ENCODE measurements at regions not wholly inside any gene's neighbourhood (a gene's known extent, or its start where the extent isn't known, plus 50 kb on each side); places are given as distances from the start of the nearest gene placed in this dataset.

DNA sequence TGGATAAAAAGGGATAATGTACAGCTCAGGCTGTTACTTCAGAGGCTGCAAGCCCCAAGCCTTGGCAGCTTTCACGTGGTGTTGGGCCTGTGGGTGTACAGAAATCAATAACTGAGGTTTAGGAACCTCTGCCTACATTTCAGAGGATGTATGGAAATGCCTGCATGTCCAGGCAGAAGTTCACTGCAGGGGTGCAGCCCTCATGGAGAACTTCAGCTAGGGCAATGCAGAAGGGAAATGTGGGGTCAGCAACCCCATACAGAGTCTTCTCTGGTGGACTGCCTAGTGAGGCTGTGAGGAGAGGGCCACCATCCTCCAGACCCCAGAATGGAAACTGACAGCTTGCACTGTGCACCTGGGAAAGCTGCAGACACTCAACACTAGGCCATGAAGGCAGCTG lies 1350.3 kb downstream of the ROBO2 start:
- no peak for DNase-seq (ENCODE audit: insufficient read length, low spot score, missing footprints)
- no peaks in the 10 kb centered on the region for H4K20me1 ChIP-seq (ENCODE audit: insufficient read depth, low read length)
- H2AFZ ChIP-seq (ENCODE audit: low read length) = no peak overlapping the region
- no peak overlapping the region for H3K4me2 ChIP-seq (ENCODE audit: insufficient read depth, low read length)
- no peaks in the 10 kb centered on the region for H3K79me2 ChIP-seq (ENCODE audit: insufficient read depth, low read length)
- TF ChIP-seq, protein P1, sequence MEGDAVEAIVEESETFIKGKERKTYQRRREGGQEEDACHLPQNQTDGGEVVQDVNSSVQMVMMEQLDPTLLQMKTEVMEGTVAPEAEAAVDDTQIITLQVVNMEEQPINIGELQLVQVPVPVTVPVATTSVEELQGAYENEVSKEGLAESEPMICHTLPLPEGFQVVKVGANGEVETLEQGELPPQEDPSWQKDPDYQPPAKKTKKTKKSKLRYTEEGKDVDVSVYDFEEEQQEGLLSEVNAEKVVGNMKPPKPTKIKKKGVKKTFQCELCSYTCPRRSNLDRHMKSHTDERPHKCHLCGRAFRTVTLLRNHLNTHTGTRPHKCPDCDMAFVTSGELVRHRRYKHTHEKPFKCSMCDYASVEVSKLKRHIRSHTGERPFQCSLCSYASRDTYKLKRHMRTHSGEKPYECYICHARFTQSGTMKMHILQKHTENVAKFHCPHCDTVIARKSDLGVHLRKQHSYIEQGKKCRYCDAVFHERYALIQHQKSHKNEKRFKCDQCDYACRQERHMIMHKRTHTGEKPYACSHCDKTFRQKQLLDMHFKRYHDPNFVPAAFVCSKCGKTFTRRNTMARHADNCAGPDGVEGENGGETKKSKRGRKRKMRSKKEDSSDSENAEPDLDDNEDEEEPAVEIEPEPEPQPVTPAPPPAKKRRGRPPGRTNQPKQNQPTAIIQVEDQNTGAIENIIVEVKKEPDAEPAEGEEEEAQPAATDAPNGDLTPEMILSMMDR (IDR thresholded peaks at IDR 0.05; ENCODE audit: extremely low read depth, low read depth, low read length) = no peak
- H3K4me1 ChIP-seq (ENCODE audit: insufficient read depth, low read length) = no peaks in the 10 kb centered on the region
- no peaks in the 10 kb centered on the region for H3K36me3 ChIP-seq (ENCODE audit: insufficient read depth, low read length)
- H3K27ac ChIP-seq (ENCODE audit: low read depth, low read length) = no peak overlapping the region
- H3K9me3 ChIP-seq (ENCODE audit: low read depth, low read length) = no peaks in the 10 kb centered on the region
- no peak overlapping the region for H3K4me3 ChIP-seq (ENCODE audit: insufficient read depth, low read length)
- no peaks in the 10 kb centered on the region for H3K27me3 ChIP-seq (ENCODE audit: insufficient read depth, low read length)

DNA sequence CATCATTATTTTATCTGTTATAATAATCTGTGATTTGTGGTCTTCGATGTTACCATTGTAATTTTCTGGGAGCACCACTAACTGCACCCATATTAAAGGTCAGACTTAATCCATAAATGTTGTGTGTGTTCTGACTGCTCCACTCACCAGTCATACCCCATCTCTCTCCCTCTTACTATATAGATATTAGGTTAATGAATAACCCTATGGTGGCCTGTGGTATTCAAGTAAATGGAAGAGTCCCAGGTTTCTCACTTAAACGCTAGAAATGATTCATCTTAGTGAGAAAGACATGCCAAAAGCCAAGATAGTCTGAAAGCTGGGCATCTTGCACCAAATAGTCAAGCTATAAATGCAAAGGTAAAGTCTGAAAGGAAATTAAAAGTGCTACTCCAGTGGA lies 1358.5 kb downstream of the ROBO2 start:
- no peaks in the 10 kb centered on the region for H3K36me3 ChIP-seq (ENCODE audit: insufficient read depth, low read length)
- no peaks in the 10 kb centered on the region for H3K4me1 ChIP-seq (ENCODE audit: insufficient read depth, low read length)
- no peaks in the 10 kb centered on the region for H3K79me2 ChIP-seq (ENCODE audit: insufficient read depth, low read length)
- H3K4me3 ChIP-seq (ENCODE audit: insufficient read depth, low read length) = no peak overlapping the region
- H3K27ac ChIP-seq (ENCODE audit: low read depth, low read length) = no peak overlapping the region
- no peaks in the 10 kb centered on the region for H3K27me3 ChIP-seq (ENCODE audit: insufficient read depth, low read length)
- no peak overlapping the region for H2AFZ ChIP-seq (ENCODE audit: low read length)
- TF ChIP-seq, protein P1 (IDR thresholded peaks at IDR 0.05; ENCODE audit: extremely low read depth, low read depth, low read length) = no peak
- no peaks in the 10 kb centered on the region for H4K20me1 ChIP-seq (ENCODE audit: insufficient read depth, low read length)
- H3K9me3 ChIP-seq (ENCODE audit: low read depth, low read length) = no peaks in the 10 kb centered on the region
- no peak overlapping the region for H3K4me2 ChIP-seq (ENCODE audit: insufficient read depth, low read length)
- DNase-seq (ENCODE audit: insufficient read length, low spot score, missing footprints) = no peak

DNA sequence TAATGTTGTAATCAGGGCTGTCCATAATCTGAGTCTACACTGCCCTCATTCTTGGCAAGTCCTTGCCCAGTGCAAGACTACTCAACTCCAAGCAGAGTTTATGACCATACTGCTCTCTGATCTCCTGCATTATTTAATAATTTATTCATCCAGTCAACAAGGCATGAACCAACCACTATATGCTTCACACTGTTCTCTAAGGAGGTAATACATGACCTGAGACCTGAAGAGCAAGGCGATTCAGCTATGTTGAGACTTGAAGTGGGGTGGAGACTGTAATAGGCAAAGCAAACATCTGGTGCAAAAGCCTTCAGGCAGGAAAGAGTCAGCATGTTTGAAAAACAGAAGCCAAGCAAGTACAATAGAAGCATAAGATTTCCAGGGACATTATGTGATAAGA lies 1362.8 kb downstream of the ROBO2 start:
- Histone ChIP-seq H2AFZ (ENCODE audit: low read length) (no peak overlapping the region), H3K36me3 (ENCODE audit: insufficient read depth, low read length) (no peaks in the 10 kb centered on the region)
- TF ChIP-seq, protein P1 (IDR thresholded peaks at IDR 0.05; ENCODE audit: extremely low read depth, low read depth, low read length) = no peak

DNA sequence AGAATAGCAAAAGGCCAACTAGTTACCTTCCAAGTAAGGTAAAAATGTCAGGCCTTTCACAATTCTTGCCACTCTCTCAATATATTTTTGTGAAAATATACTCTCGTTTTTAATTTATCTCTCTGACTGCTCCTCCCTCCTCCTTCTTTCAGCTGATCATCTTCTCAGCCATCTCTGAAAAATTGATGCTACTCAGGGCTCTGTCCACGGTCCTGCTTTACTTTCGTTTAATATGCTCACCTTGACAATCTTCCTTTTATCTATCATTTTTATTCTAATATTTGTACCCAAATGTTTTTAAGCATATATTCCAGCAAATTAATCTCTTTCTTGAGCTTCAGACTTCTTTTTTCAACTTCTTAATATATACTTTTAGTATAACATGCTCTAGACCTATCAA lies 1362.1 kb downstream of the ROBO1 start:
- no peak for DNase-seq (ENCODE audit: insufficient read length, low spot score, missing footprints)
- no peaks in the 10 kb centered on the region for H3K36me3 ChIP-seq (ENCODE audit: insufficient read depth, low read length)
- H2AFZ ChIP-seq (ENCODE audit: low read length) = no peak overlapping the region
- no peaks in the 10 kb centered on the region for H4K20me1 ChIP-seq (ENCODE audit: insufficient read depth, low read length)
- H3K27me3 ChIP-seq (ENCODE audit: insufficient read depth, low read length) = no peaks in the 10 kb centered on the region
- H3K79me2 ChIP-seq (ENCODE audit: insufficient read depth, low read length) = no peaks in the 10 kb centered on the region
- no peak overlapping the region for H3K27ac ChIP-seq (ENCODE audit: low read depth, low read length)
- no peaks in the 10 kb centered on the region for H3K4me1 ChIP-seq (ENCODE audit: insufficient read depth, low read length)
- no peak overlapping the region for H3K4me3 ChIP-seq (ENCODE audit: insufficient read depth, low read length)
- no peak overlapping the region for H3K4me2 ChIP-seq (ENCODE audit: insufficient read depth, low read length)
- no peaks in the 10 kb centered on the region for H3K9me3 ChIP-seq (ENCODE audit: low read depth, low read length)
- TF ChIP-seq, protein P1 (IDR thresholded peaks at IDR 0.05; ENCODE audit: extremely low read depth, low read depth, low read length) = no peak

More for the DNA sequence above, 1362.8 kb downstream of the ROBO2 start:
- Histone ChIP-seq H3K4me1 (ENCODE audit: insufficient read depth, low read length) (no peaks in the 10 kb centered on the region), H3K27ac (ENCODE audit: low read depth, low read length) (no peak overlapping the region), H4K20me1 (ENCODE audit: insufficient read depth, low read length) (no peaks in the 10 kb centered on the region), H3K9me3 (ENCODE audit: low read depth, low read length) (no peaks in the 10 kb centered on the region), H3K4me3 (ENCODE audit: insufficient read depth, low read length) (no peak overlapping the region), H3K79me2 (ENCODE audit: insufficient read depth, low read length) (no peaks in the 10 kb centered on the region), H3K4me2 (ENCODE audit: insufficient read depth, low read length) (no peak overlapping the region), H3K27me3 (ENCODE audit: insufficient read depth, low read length) (no peaks in the 10 kb centered on the region)
- DNase-seq (ENCODE audit: insufficient read length, low spot score, missing footprints) = no peak

Data from osteoblast (primary cell).